Upper lobe of right lung (tissue), 1 donor: ENCODE measurements at regions not wholly inside any gene's neighbourhood (a gene's known extent, or its start where the extent isn't known, plus 50 kb on each side); places are given as distances from the start of the nearest gene placed in this dataset.
"Not testable (repeated sequence)": the region's sequence is repeated elsewhere in the genome, so short reads cannot be mapped to it uniquely, and the experiment has no call there.

Experiments
- ATAC-seq: fragments of 200-7000 bp; cut with Tn5 transposase; one replicate; pipeline ENCODE4 v1.9.1; 2020; ENCODE audit warnings: mild to moderate bottlenecking, moderate library complexity
- DNase-seq: peaks from one replicate; pipeline ENCODE4 v3.0.0-alpha.2; 2020
- H3K27ac ChIP-seq: fragments of 200-600 bp; one replicate; pipeline ENCODE4 v1.8.0; 2022
- H3K27me3 ChIP-seq: fragments of 200-600 bp; one replicate; pipeline ENCODE4 v1.8.0; 2022; ENCODE audit warnings: mild to moderate bottlenecking
- H3K36me3 ChIP-seq: fragments of 200-600 bp; one replicate; pipeline ENCODE4 v1.8.0; 2022
- H3K4me1 ChIP-seq: fragments of 200-600 bp; one replicate; pipeline ENCODE4 v1.8.0; 2022
- H3K4me3 ChIP-seq: fragments of 200-600 bp; one replicate; pipeline ENCODE4 v1.8.0; 2022; ENCODE audit warnings: mild to moderate bottlenecking
- H3K9me3 ChIP-seq: fragments of 200-600 bp; one replicate; pipeline ENCODE4 v1.8.0; 2022
- intact Hi-C: fragments of 100-400 bp; cut with DNase I; formaldehyde crosslinking; loops from one replicate; pipeline ENCODE4 v1.11.0; 2022
- TF ChIP-seq, protein P1 (sequence below): fragments of 200-600 bp; IDR thresholded peaks from one replicate; pipeline ENCODE4 v1.8.0; 2022; ENCODE audit warnings: antibody characterized with exemption
- donor health status: DM: no; HTN: yes; CAD: no; lungs with severe emphysema.

DNA sequence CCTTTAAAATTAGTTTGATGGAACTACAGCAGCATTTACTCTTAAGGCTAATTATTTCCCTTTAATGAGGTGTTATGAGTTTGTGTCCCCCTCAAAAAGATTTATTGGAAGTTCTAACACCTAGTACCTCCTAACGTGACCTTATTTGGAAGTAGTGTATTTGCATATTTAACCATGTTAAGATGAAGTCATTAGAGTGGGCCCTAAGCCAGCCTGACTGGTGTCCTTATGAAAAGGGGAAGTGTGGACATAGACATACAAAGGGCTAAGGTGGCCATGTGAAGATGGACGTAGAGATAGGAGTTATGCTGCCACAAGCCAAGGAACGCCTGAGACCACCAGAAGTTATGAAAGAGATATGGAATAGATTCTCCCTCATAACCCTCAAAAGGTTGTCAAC is 985.4 kb upstream of the INTU start:
- no peak overlapping the region for H3K4me3 ChIP-seq
- DNase-seq (no peak), ATAC-seq (no peak)
- no peaks in the 10 kb centered on the region for H3K9me3 ChIP-seq
- no peak overlapping the region for H3K27ac ChIP-seq
- no peaks in the 10 kb centered on the region for H3K36me3 ChIP-seq
- TF ChIP-seq, protein P1, sequence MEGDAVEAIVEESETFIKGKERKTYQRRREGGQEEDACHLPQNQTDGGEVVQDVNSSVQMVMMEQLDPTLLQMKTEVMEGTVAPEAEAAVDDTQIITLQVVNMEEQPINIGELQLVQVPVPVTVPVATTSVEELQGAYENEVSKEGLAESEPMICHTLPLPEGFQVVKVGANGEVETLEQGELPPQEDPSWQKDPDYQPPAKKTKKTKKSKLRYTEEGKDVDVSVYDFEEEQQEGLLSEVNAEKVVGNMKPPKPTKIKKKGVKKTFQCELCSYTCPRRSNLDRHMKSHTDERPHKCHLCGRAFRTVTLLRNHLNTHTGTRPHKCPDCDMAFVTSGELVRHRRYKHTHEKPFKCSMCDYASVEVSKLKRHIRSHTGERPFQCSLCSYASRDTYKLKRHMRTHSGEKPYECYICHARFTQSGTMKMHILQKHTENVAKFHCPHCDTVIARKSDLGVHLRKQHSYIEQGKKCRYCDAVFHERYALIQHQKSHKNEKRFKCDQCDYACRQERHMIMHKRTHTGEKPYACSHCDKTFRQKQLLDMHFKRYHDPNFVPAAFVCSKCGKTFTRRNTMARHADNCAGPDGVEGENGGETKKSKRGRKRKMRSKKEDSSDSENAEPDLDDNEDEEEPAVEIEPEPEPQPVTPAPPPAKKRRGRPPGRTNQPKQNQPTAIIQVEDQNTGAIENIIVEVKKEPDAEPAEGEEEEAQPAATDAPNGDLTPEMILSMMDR: no peak
- H3K27me3 ChIP-seq: no peaks in the 10 kb centered on the region
- intact Hi-C loops: no loop called here
- no peaks in the 10 kb centered on the region for H3K4me1 ChIP-seq

DNA sequence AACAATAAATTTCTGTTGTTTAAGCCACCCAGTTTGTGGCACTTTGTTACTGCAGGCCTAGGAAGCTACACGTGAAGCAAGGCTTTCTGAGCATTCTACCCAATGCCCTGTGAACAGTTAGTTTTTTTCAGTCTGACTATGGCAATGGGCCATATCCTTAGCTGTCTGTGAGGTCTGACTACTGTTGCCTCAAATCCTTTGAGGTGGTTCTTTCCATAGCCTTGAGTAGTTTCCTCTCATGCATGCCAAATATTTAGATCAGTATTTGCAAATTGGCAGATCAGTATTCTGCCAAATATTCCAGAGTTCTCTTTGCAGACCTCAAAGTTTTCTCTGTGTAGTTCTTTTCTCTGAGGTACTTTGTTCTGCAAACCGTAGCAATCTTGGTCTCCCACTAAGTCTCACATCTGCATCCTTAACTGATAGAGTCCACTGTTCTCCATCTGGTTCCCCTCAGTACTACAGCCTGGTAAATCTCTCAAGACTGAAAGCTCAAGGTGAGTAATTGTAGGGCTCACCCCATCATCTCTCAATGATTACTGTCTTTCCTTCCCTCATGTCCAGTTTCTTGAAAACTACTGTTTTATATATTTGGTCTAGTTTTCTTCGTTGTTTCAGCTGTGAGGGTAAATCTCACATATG is 984.9 kb upstream of the INTU start:
- ATAC-seq: no peak
- TF ChIP-seq, protein P1: no peak

GRCh38 chr4:126658411-126658810 is 974.3 kb upstream of the INTU start:
- TF ChIP-seq, protein P1: no peak
- ATAC-seq (no peak), DNase-seq (no peak)
- Histone ChIP-seq H3K9me3 (no peaks in the 10 kb centered on the region), H3K27me3 (no peaks in the 10 kb centered on the region), H3K36me3 (no peaks in the 10 kb centered on the region), H3K4me1 (no peaks in the 10 kb centered on the region), H3K27ac (no peak overlapping the region), H3K4me3 (no peak overlapping the region)
- intact Hi-C loops: no loop called here

More for the DNA sequence above, 984.9 kb upstream of the INTU start:
- H3K4me1 ChIP-seq: no peaks in the 10 kb centered on the region
- DNase-seq: no peak
- no peaks in the 10 kb centered on the region for H3K36me3 ChIP-seq
- no peak overlapping the region for H3K27ac ChIP-seq
- intact Hi-C loops: no loop called here
- no peak overlapping the region for H3K4me3 ChIP-seq
- no peaks in the 10 kb centered on the region for H3K27me3 ChIP-seq
- no peaks in the 10 kb centered on the region for H3K9me3 ChIP-seq

DNA sequence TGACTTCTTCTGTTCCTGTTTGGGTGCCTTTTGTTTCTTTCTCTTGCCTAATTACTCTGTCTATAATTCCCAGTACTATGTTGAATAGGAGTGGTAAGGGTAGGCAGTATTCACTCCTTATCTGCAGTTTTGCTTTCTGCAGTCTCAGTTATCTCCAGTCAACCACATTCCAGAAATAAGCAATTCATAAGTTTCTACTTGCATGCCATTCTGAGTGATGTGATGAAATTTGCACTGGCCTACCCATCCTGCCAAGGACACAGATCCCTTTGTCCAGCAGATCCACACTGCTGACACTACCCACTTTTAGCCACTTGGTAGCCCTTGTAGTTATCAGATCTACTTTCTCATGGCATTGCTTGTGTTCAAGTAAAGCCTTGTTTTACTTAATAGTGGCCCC is 971.6 kb upstream of the INTU start:
- intact Hi-C loops: no loop called here
- H3K4me3 ChIP-seq: no peak overlapping the region
- TF ChIP-seq, protein P1: no peak
- H3K36me3 ChIP-seq: no peaks in the 10 kb centered on the region
- H3K27ac ChIP-seq: no peak overlapping the region
- H3K27me3 ChIP-seq: no peaks in the 10 kb centered on the region
- ATAC-seq (no peak), DNase-seq (no peak)
- no peaks in the 10 kb centered on the region for H3K9me3 ChIP-seq
- no peaks in the 10 kb centered on the region for H3K4me1 ChIP-seq

DNA sequence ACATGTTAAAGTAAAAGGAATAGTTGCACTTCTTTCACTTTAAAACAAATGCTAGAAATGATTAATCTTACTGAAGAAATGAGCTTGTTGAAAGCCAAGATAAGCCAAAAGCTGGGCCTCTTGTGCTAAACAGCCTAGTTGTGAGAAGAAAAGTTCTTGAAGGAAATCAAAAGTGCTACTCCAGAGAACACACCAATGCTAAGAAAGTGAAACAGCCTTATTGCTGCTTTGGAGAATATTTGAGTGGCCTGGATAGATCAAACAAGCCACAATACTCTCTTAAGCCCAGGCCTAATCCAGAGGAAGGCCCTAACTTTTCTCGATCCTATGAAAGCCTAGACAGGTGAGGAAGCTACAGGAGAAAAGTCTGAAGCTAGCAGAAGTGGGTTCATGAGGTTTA is 967.9 kb upstream of the INTU start:
- Histone ChIP-seq H3K4me3 (no peak overlapping the region), H3K27me3 (no peaks in the 10 kb centered on the region), H3K27ac (no peak overlapping the region), H3K36me3 (no peaks in the 10 kb centered on the region), H3K9me3 (no peaks in the 10 kb centered on the region), H3K4me1 (no peaks in the 10 kb centered on the region)
- no peak for ATAC-seq
- TF ChIP-seq, protein P1: no peak
- DNase-seq: no peak
- intact Hi-C loops: no loop called here

DNA sequence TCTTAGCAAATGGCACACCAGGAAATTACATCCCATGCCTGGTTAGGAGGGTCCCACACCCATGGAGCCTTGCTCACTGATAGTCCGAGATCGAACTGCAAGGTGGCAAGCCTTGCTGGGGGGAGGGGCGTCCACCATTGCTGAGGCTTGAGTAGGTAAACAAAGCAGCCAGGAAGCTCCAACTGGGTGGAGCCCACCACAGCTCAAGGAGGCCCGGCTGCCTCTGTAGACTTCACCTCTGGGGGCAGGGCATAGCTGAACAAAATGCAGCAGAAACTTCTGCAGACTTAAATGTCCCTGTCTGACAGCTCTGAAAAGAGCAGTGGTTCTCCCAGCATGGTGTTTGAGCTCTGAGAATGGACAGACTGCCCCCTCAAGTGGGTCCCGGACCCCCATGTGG is 962.7 kb upstream of the INTU start:
- H3K27ac ChIP-seq, H3K4me1 ChIP-seq, DNase-seq, H3K9me3 ChIP-seq, ATAC-seq, H3K27me3 ChIP-seq, intact Hi-C loops, H3K4me3 ChIP-seq, H3K36me3 ChIP-seq: not testable (repeated sequence)
